ENCODE measurements at regions not wholly inside any gene's neighbourhood (a gene's known extent, or its start where the extent isn't known, plus 50 kb on each side); places are given as distances from the start of the nearest gene placed in this dataset.

GRCh38 chr3:5388091-5388490 lies 200.6 kb downstream of the EDEM1 start:
- TF ChIP-seq CTCF (conservative IDR thresholded peaks at IDR 0.05; ENCODE audit: low read length) (no peak), EZH2phosphoT487 (IDR thresholded peaks at IDR 0.05; ENCODE audit: borderline replicate concordance, low read depth, low read length) (no peak)

All from OCI-LY7 (cell line).